PC-9 (cell line): ENCODE measurements at regions not wholly inside any gene's neighbourhood (a gene's known extent, or its start where the extent isn't known, plus 50 kb on each side); places are given as distances from the start of the nearest gene placed in this dataset.
"Not testable (repeated sequence)": the region's sequence is repeated elsewhere in the genome, so short reads cannot be mapped to it uniquely, and the experiment has no call there.

Source experiments
- BruUV-seq: library from RNA; stranded (reverse); fragments of 400-500 nt; replicated peaks from 2 replicates; lab custom pipeline; 2021; lab: Mats Ljungman, UMichigan
- CTCF ChIA-PET: fragments of 300-600 bp; sonication (Branson Sonifier 250); formaldehyde crosslinking; loops from one replicate; lab custom pipeline; 2022; ENCODE audit warnings: antibody characterized with exemption; lab: Charles Lee
- POLR2A ChIA-PET: fragments of 300-600 bp; sonication (Branson Sonifier 250); formaldehyde crosslinking; loops from one replicate; lab custom pipeline; 2022; ENCODE audit warnings: antibody characterized with exemption; ENCODE audit not compliant: unreplicated experiment; lab: Charles Lee
- DNase-seq, 2 experiments: peaks; one replicate each; pipeline versions ENCODE4 v3.0.0 to v3.0.0-alpha.2; 2015 to 2022; ENCODE audit warnings: mixed read lengths in 1 of 2
- H2AFZ ChIP-seq: fragments of 200-600 bp; sonication (generic); 2 replicates; pipeline ENCODE4 v1.8.1; 2017; ENCODE audit warnings: antibody characterized with exemption
- H3F3A ChIP-seq: fragments of 200-600 bp; sonication (generic); 2 replicates; pipeline ENCODE4 v1.8.1; 2017; ENCODE audit warnings: antibody characterized with exemption, mild to moderate bottlenecking, low read depth; ENCODE audit not compliant: insufficient read depth
- H3K27ac ChIP-seq: fragments of 200-600 bp; sonication (generic); 2 replicates; pipeline ENCODE4 v1.6.1; 2016; ENCODE audit warnings: mixed run types
- H3K27me3 ChIP-seq: fragments of 200-600 bp; sonication (generic); 2 replicates; pipeline ENCODE4 v1.6.1; 2016; ENCODE audit warnings: low read depth, mixed run types; ENCODE audit not compliant: insufficient read depth
- H3K36me3 ChIP-seq: fragments of 200-600 bp; sonication (generic); 2 replicates; pipeline ENCODE4 v1.6.1; 2016; ENCODE audit warnings: low read depth, mixed run types
- H3K4me1 ChIP-seq: fragments of 200-600 bp; sonication (generic); replicated peaks from 2 replicates; pipeline ENCODE4 v1.6.1; 2016; ENCODE audit warnings: mixed run types; ENCODE audit not compliant: insufficient read depth
- H3K4me2 ChIP-seq: fragments of 200-600 bp; sonication (generic); 2 replicates; pipeline ENCODE4 v1.6.1; 2017; ENCODE audit warnings: mixed run types
- H3K4me3 ChIP-seq: fragments of 200-600 bp; sonication (generic); 2 replicates; pipeline ENCODE4 v1.6.1; 2016; ENCODE audit warnings: mixed run types
- H3K79me2 ChIP-seq: fragments of 200-600 bp; sonication (generic); 2 replicates; pipeline ENCODE4 v1.6.1; 2017; ENCODE audit warnings: low read depth, mixed run types
- H3K9me2 ChIP-seq: fragments of 200-600 bp; sonication (generic); 2 replicates; pipeline ENCODE4 v1.8.1; 2017; ENCODE audit warnings: mild to moderate bottlenecking; ENCODE audit not compliant: insufficient read depth
- H3K9me3 ChIP-seq: fragments of 200-600 bp; sonication (generic); 2 replicates; pipeline ENCODE4 v1.8.1; 2016; ENCODE audit warnings: low read depth; ENCODE audit not compliant: insufficient read depth
- H4K20me1 ChIP-seq: fragments of 200-600 bp; sonication (generic); 2 replicates; pipeline ENCODE4 v1.8.1; 2017; ENCODE audit not compliant: insufficient read depth
- EZH2 ChIP-seq: fragments of 200-600 bp; sonication (generic); IDR thresholded peaks from 2 replicates; pipeline ENCODE4 v1.8.0; 2017; ENCODE audit warnings: antibody characterized with exemption, low read depth
- intact Hi-C: fragments of 100-400 bp; cut with micrococcal nuclease; formaldehyde crosslinking; loops from one replicate; pipeline ENCODE4 v1.10.0; 2022; ENCODE audit not compliant: unreplicated experiment
- TF ChIP-seq, protein P1 (sequence below): fragments of 200-600 bp; sonication (generic); conservative IDR thresholded peaks from 2 replicates; pipeline ENCODE4 v1.6.1; 2017; ENCODE audit warnings: mixed run types, antibody characterized with exemption, mild to moderate bottlenecking, moderate library complexity

- no peak overlapping the region for H2AFZ ChIP-seq
- ChIA-PET CTCF (no interaction called here), POLR2A (no interaction called here)
- no peak overlapping the region for H3K4me3 ChIP-seq
- no peaks in the 10 kb centered on the region for H3K27me3 ChIP-seq
- H3K4me1 ChIP-seq, result no peaks in the 10 kb centered on the region
- no peaks in the 10 kb centered on the region for H3K9me2 ChIP-seq
- H3K4me2 ChIP-seq, result no peak overlapping the region
- no peak for DNase-seq
- H3K27ac ChIP-seq, result no peak overlapping the region
- TF ChIP-seq, protein P1, sequence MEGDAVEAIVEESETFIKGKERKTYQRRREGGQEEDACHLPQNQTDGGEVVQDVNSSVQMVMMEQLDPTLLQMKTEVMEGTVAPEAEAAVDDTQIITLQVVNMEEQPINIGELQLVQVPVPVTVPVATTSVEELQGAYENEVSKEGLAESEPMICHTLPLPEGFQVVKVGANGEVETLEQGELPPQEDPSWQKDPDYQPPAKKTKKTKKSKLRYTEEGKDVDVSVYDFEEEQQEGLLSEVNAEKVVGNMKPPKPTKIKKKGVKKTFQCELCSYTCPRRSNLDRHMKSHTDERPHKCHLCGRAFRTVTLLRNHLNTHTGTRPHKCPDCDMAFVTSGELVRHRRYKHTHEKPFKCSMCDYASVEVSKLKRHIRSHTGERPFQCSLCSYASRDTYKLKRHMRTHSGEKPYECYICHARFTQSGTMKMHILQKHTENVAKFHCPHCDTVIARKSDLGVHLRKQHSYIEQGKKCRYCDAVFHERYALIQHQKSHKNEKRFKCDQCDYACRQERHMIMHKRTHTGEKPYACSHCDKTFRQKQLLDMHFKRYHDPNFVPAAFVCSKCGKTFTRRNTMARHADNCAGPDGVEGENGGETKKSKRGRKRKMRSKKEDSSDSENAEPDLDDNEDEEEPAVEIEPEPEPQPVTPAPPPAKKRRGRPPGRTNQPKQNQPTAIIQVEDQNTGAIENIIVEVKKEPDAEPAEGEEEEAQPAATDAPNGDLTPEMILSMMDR, result peak; percentile 36; the same call in 1 of the 2 replicates
- TF ChIP-seq EZH2, result no peak
- H4K20me1 ChIP-seq, result no peaks in the 10 kb centered on the region
- no TSS peak for BruUV-seq
- no peaks in the 10 kb centered on the region for H3K79me2 ChIP-seq
- no peaks in the 10 kb centered on the region for H3K36me3 ChIP-seq
- no peaks in the 10 kb centered on the region for H3F3A ChIP-seq
- intact Hi-C loops, result no loop called here
- no peaks in the 10 kb centered on the region for H3K9me3 ChIP-seq
These were observed 91.8 kb upstream of the POU3F4 start for GRCh38 chrX:83416273-83416672.

DNA sequence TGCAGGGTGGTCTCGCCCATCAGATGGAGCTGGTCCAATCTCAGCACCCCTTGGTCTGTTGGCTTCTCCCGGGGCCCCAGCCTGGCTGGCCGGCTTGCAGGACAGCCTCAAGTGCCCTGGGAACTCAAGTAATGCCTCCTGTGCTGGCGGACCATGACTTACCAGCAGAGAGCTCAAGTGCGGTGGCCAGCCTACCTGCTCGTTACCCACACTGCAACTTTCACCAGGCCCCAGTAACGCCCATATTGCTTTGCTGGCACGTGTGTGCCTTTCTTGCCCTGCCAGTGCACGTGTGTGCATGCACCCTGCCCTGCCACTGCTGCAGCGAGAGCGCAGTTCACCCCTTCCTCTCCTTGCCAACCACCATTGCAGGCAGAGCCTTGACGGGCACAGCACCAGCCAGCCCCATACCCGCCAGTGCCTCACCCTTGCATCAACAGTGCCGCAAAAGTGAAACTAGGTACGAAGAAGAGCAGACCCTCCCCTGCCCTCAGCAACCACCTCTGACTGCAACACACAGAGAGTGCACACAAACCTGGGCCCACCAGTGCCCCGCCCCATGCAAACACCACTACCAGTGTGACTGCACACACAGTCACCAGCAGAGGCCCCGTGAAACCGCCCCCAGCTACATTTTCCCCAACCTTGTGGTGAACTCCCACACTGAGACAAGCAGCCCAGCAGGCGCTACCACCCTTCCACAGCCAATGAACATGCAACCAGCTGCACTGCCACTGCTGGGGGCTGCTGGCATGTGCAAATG is 88.9 kb upstream of the POU3F4 start:
- TF ChIP-seq, protein P1, result no peak
- TF ChIP-seq EZH2, result no peak
- Histone ChIP-seq H3K9me3 (no peaks in the 10 kb centered on the region), H4K20me1 (no peaks in the 10 kb centered on the region), H3K27me3 (no peaks in the 10 kb centered on the region), H3K27ac (no peak overlapping the region), H3K4me2 (no peak overlapping the region), H3K79me2 (no peaks in the 10 kb centered on the region), H3F3A (no peaks in the 10 kb centered on the region), H3K4me3 (no peak overlapping the region), H3K9me2 (no peaks in the 10 kb centered on the region), H2AFZ (no peak overlapping the region), H3K36me3 (no peaks in the 10 kb centered on the region), H3K4me1 (no peaks in the 10 kb centered on the region)
- DNase-seq, result no peak
- ChIA-PET POLR2A (no interaction called here), CTCF (no interaction called here)
- intact Hi-C loops, result no loop called here
- no TSS peak for BruUV-seq

DNA sequence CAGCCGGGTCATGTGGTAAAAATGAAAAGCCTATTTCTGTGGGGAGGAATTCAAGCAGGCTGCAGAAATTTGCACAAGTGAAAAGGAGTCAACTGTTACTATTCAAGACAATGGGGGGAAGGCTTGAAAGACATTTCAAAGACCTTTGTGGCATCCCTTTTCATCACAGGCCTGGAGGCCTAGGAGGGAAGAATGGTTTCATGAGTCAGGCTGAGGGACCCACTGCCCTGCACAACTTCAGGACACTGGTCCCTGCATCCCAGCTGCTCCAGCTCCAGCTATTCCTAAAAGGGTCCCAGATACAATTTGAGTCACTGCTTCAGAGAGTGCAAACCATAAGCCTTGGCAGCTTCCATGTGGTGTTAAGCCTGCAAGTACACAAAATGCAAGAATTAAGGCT is 85.3 kb upstream of the POU3F4 start:
- H3K4me1 ChIP-seq, result no peaks in the 10 kb centered on the region
- BruUV-seq, result no TSS peak
- no peak overlapping the region for H3K27ac ChIP-seq
- no peaks in the 10 kb centered on the region for H4K20me1 ChIP-seq
- TF ChIP-seq, protein P1, result no peak
- no peak for TF ChIP-seq EZH2
- no peak overlapping the region for H2AFZ ChIP-seq
- no peaks in the 10 kb centered on the region for H3K79me2 ChIP-seq
- no peaks in the 10 kb centered on the region for H3K36me3 ChIP-seq
- ChIA-PET POLR2A (no interaction called here), CTCF (no interaction called here)
- H3K9me2 ChIP-seq, result no peaks in the 10 kb centered on the region
- no peaks in the 10 kb centered on the region for H3K9me3 ChIP-seq
- intact Hi-C loops, result no loop called here
- no peak overlapping the region for H3K4me2 ChIP-seq
- no peak overlapping the region for H3K4me3 ChIP-seq
- H3K27me3 ChIP-seq, result no peaks in the 10 kb centered on the region
- no peak for DNase-seq
- no peaks in the 10 kb centered on the region for H3F3A ChIP-seq

DNA sequence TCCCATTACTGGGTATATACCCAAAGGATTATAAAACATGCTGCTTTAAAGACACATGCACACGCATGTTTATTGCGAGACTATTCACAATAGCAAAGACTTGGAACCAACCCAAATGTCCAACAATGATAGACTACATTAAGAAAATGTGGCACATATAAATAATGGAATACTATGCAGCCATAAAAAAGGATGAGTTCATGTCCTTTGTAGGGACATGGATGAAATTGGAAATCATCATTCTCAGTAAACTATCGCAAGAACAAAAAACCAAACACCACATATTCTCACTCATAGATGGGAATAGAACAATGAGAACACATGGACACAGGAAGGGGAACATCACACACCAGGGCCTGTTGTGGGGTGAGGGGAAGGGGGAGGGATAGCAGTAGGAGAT is 65.5 kb upstream of the POU3F4 start:
- POLR2A ChIA-PET, H4K20me1 ChIP-seq, H3K9me3 ChIP-seq, H3K27me3 ChIP-seq, BruUV-seq, CTCF ChIA-PET, H3F3A ChIP-seq, H3K4me1 ChIP-seq, H3K9me2 ChIP-seq, H2AFZ ChIP-seq, H3K4me3 ChIP-seq, DNase-seq, intact Hi-C loops, H3K36me3 ChIP-seq, H3K4me2 ChIP-seq, H3K79me2 ChIP-seq, H3K27ac ChIP-seq: not testable (repeated sequence)
